ENCODE measurements at regions not wholly inside any gene's neighbourhood (a gene's known extent, or its start where the extent isn't known, plus 50 kb on each side); places are given as distances from the start of the nearest gene placed in this dataset.

GRCh38 chr11:98110030-98110429 is 910.7 kb upstream of the CNTN5 start:
- Mint-ChIP-seq H3K9me3 (peaks cover 15% of the 10 kb centered on the region), H3K27me3 (no peaks in the 10 kb centered on the region), H3K4me3 (no peak overlapping the region), H3K36me3 (ENCODE audit: low read depth) (no peaks in the 10 kb centered on the region), H3K27ac (no peak overlapping the region), H3K4me1 (no peaks in the 10 kb centered on the region)
- ATAC-seq (replicated peaks): no peak

GRCh38 chr11:98115873-98116272 is 904.9 kb upstream of the CNTN5 start:
- Mint-ChIP-seq H3K4me3 (no peak overlapping the region), H3K27me3 (no peaks in the 10 kb centered on the region), H3K4me1 (no peaks in the 10 kb centered on the region), H3K36me3 (ENCODE audit: low read depth) (no peaks in the 10 kb centered on the region), H3K27ac (no peak overlapping the region), H3K9me3 (peaks cover 12% of the 10 kb centered on the region)
- no peak for ATAC-seq (replicated peaks)

- Mint-ChIP-seq H3K4me3 (no peak overlapping the region), H3K36me3 (ENCODE audit: low read depth) (no peaks in the 10 kb centered on the region), H3K9me3 (peaks cover 15% of the 10 kb centered on the region), H3K27me3 (no peaks in the 10 kb centered on the region), H3K4me1 (no peaks in the 10 kb centered on the region), H3K27ac (no peak overlapping the region)
- no peak for ATAC-seq (replicated peaks)
These were observed 890.6 kb upstream of the CNTN5 start for GRCh38 chr11:98130117-98130625.

- Mint-ChIP-seq H3K4me1 (no peaks in the 10 kb centered on the region), H3K36me3 (ENCODE audit: low read depth) (no peaks in the 10 kb centered on the region), H3K4me3 (no peak overlapping the region), H3K27me3 (no peaks in the 10 kb centered on the region), H3K9me3 (peaks cover 6% of the 10 kb centered on the region), H3K27ac (no peak overlapping the region)
- no peak for ATAC-seq (replicated peaks)
These were observed 884.4 kb upstream of the CNTN5 start for GRCh38 chr11:98136357-98136756.

- Mint-ChIP-seq H3K4me3 (no peak overlapping the region), H3K36me3 (ENCODE audit: low read depth) (no peaks in the 10 kb centered on the region), H3K27ac (no peak overlapping the region), H3K4me1 (no peaks in the 10 kb centered on the region), H3K9me3 (peaks cover 6% of the 10 kb centered on the region), H3K27me3 (no peaks in the 10 kb centered on the region)
- ATAC-seq (replicated peaks): no peak
These were observed 883.3 kb upstream of the CNTN5 start for GRCh38 chr11:98137437-98137836.

- no peaks in the 10 kb centered on the region for H3K4me1 Mint-ChIP-seq
- H3K9me3 Mint-ChIP-seq: peaks cover 14% of the 10 kb centered on the region
- H3K27ac Mint-ChIP-seq: no peak overlapping the region
- H3K27me3 Mint-ChIP-seq: no peaks in the 10 kb centered on the region
- H3K36me3 Mint-ChIP-seq (ENCODE audit: low read depth): no peaks in the 10 kb centered on the region
- no peak overlapping the region for H3K4me3 Mint-ChIP-seq
- no peak for ATAC-seq (replicated peaks)
These were observed 877.1 kb upstream of the CNTN5 start for GRCh38 chr11:98143661-98144060.

GRCh38 chr11:98153752-98154151 is 867.0 kb upstream of the CNTN5 start:
- H3K4me1 Mint-ChIP-seq: no peaks in the 10 kb centered on the region
- no peak overlapping the region for H3K4me3 Mint-ChIP-seq
- no peaks in the 10 kb centered on the region for H3K27me3 Mint-ChIP-seq
- no peak overlapping the region for H3K27ac Mint-ChIP-seq
- ATAC-seq (replicated peaks): no peak
- no peaks in the 10 kb centered on the region for H3K36me3 Mint-ChIP-seq (ENCODE audit: low read depth)
- peaks cover 22% of the 10 kb centered on the region for H3K9me3 Mint-ChIP-seq

- Mint-ChIP-seq H3K9me3 (peaks cover 20% of the 10 kb centered on the region), H3K4me3 (no peak overlapping the region)
These were observed 865.1 kb upstream of the CNTN5 start for GRCh38 chr11:98155696-98156095.

GRCh38 chr11:98177925-98178324 is 842.8 kb upstream of the CNTN5 start:
- H3K36me3 Mint-ChIP-seq (ENCODE audit: low read depth): no peaks in the 10 kb centered on the region
- peaks cover 5% of the 10 kb centered on the region for H3K9me3 Mint-ChIP-seq
- H3K4me3 Mint-ChIP-seq: no peak overlapping the region
- no peak for ATAC-seq (replicated peaks)
- no peaks in the 10 kb centered on the region for H3K27me3 Mint-ChIP-seq
- no peak overlapping the region for H3K27ac Mint-ChIP-seq
- H3K4me1 Mint-ChIP-seq: no peaks in the 10 kb centered on the region

More at GRCh38 chr11:98155696-98156095, 865.1 kb upstream of the CNTN5 start:
- H3K4me1 Mint-ChIP-seq: no peaks in the 10 kb centered on the region
- no peaks in the 10 kb centered on the region for H3K36me3 Mint-ChIP-seq (ENCODE audit: low read depth)
- no peak for ATAC-seq (replicated peaks)
- no peaks in the 10 kb centered on the region for H3K27me3 Mint-ChIP-seq
- H3K27ac Mint-ChIP-seq: no peak overlapping the region

- no peaks in the 10 kb centered on the region for H3K4me1 Mint-ChIP-seq
- peaks cover 5% of the 10 kb centered on the region for H3K9me3 Mint-ChIP-seq
- no peak overlapping the region for H3K27ac Mint-ChIP-seq
- no peaks in the 10 kb centered on the region for H3K27me3 Mint-ChIP-seq
- H3K36me3 Mint-ChIP-seq (ENCODE audit: low read depth): no peaks in the 10 kb centered on the region
- no peak for ATAC-seq (replicated peaks)
- no peak overlapping the region for H3K4me3 Mint-ChIP-seq
These were observed 840.2 kb upstream of the CNTN5 start for GRCh38 chr11:98180511-98180910.

- Mint-ChIP-seq H3K36me3 (ENCODE audit: low read depth) (no peaks in the 10 kb centered on the region), H3K9me3 (peaks cover 5% of the 10 kb centered on the region), H3K27ac (no peak overlapping the region), H3K27me3 (no peaks in the 10 kb centered on the region), H3K4me1 (no peaks in the 10 kb centered on the region), H3K4me3 (no peak overlapping the region)
- no peak for ATAC-seq (replicated peaks)
These were observed 839.8 kb upstream of the CNTN5 start for GRCh38 chr11:98180921-98181320.

GRCh38 chr11:98183034-98183433 is 837.7 kb upstream of the CNTN5 start:
- H3K27me3 Mint-ChIP-seq: no peaks in the 10 kb centered on the region
- H3K27ac Mint-ChIP-seq: no peak overlapping the region
- H3K9me3 Mint-ChIP-seq: peaks cover 5% of the 10 kb centered on the region
- ATAC-seq (replicated peaks): no peak
- H3K4me1 Mint-ChIP-seq: no peaks in the 10 kb centered on the region
- H3K36me3 Mint-ChIP-seq (ENCODE audit: low read depth): no peaks in the 10 kb centered on the region
- no peak overlapping the region for H3K4me3 Mint-ChIP-seq

GRCh38 chr11:98185245-98185644 is 835.5 kb upstream of the CNTN5 start:
- peaks cover 10% of the 10 kb centered on the region for H3K9me3 Mint-ChIP-seq

GRCh38 chr11:98194611-98195010 is 826.1 kb upstream of the CNTN5 start:
- H3K9me3 Mint-ChIP-seq: peaks cover 3% of the 10 kb centered on the region

More at GRCh38 chr11:98185245-98185644, 835.5 kb upstream of the CNTN5 start:
- no peak for ATAC-seq (replicated peaks)
- Mint-ChIP-seq H3K36me3 (ENCODE audit: low read depth) (no peaks in the 10 kb centered on the region), H3K4me3 (no peak overlapping the region), H3K27ac (no peak overlapping the region), H3K27me3 (no peaks in the 10 kb centered on the region), H3K4me1 (no peaks in the 10 kb centered on the region)

GRCh38 chr11:98195300-98195699 is 825.4 kb upstream of the CNTN5 start:
- Mint-ChIP-seq H3K27me3 (no peaks in the 10 kb centered on the region), H3K4me3 (no peak overlapping the region), H3K4me1 (no peaks in the 10 kb centered on the region), H3K27ac (no peak overlapping the region), H3K9me3 (no peaks in the 10 kb centered on the region), H3K36me3 (ENCODE audit: low read depth) (no peaks in the 10 kb centered on the region)
- ATAC-seq (replicated peaks): no peak

More at GRCh38 chr11:98194611-98195010, 826.1 kb upstream of the CNTN5 start:
- H3K4me1 Mint-ChIP-seq: no peaks in the 10 kb centered on the region
- ATAC-seq (replicated peaks): no peak
- no peaks in the 10 kb centered on the region for H3K36me3 Mint-ChIP-seq (ENCODE audit: low read depth)
- no peak overlapping the region for H3K27ac Mint-ChIP-seq
- H3K4me3 Mint-ChIP-seq: no peak overlapping the region
- H3K27me3 Mint-ChIP-seq: no peaks in the 10 kb centered on the region

- Mint-ChIP-seq H3K27me3 (no peaks in the 10 kb centered on the region), H3K4me3 (no peak overlapping the region), H3K27ac (no peak overlapping the region), H3K36me3 (ENCODE audit: low read depth) (no peaks in the 10 kb centered on the region), H3K4me1 (no peaks in the 10 kb centered on the region), H3K9me3 (peaks cover 10% of the 10 kb centered on the region)
- ATAC-seq (replicated peaks): no peak
These were observed 813.7 kb upstream of the CNTN5 start for GRCh38 chr11:98207086-98207485.
